ENCODE measurements at regions not wholly inside any gene's neighbourhood (a gene's known extent, or its start where the extent isn't known, plus 50 kb on each side); places are given as distances from the start of the nearest gene placed in this dataset.

DNA sequence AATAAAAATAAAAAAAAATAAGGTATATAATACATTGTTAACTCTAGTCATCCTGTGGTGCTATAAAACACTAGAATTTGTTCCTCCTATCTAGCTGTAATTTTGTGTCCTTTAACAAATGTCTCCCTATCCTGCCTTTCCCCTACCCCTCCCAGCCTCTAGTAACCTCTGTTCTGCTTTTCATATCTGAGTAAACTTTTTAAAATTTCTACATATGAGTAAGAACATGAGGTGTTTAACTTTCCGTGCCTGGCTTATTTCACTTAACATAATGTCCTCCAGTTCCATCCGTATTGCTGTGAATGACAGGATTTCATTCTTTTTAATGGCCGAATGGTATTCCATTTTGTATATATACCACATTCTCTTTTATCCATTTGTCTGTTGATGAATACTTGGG is 71.3 kb upstream of the GNG2 start:
- no peak overlapping the region for H3K27ac ChIP-seq (ENCODE audit: low read depth in 2 of 2, low read length in 1 of 2)
- 78% methylated on average over 3 of the region's 3 CpGs for WGBS (ENCODE audit: low lambda C conversion rate)
- no peaks in the 10 kb centered on the region for H3F3A ChIP-seq (replicated peaks; ENCODE audit: insufficient read depth)
- H3K36me3 ChIP-seq (replicated peaks in 1 of 2; ENCODE audit: control insufficient read depth in 1 of 2, insufficient read depth in 2 of 2, low read length in 1 of 2) = no peaks in the 10 kb centered on the region
- H3K4me3 ChIP-seq (ENCODE audit: low read depth in 2 of 2, low read length in 1 of 2) = no peak overlapping the region
- H3K4me1 ChIP-seq (ENCODE audit: control insufficient read depth in 1 of 2, insufficient read depth in 2 of 2, low read depth in 1 of 2, low read length in 1 of 2) = no peaks in the 10 kb centered on the region
- H3K27me3 ChIP-seq (ENCODE audit: insufficient read depth) = no peaks in the 10 kb centered on the region
- TF ChIP-seq TCF12 (IDR thresholded peaks at IDR 0.05) (no peak), ELF1 (IDR thresholded peaks at IDR 0.05) (no peak), SIN3A (IDR thresholded peaks at IDR 0.05; ENCODE audit: borderline replicate concordance, low read depth, low read length) (no peak), GATA2 (CRISPR knock-in tag; IDR thresholded peaks at IDR 0.05) (no peak), TAF1 (IDR thresholded peaks at IDR 0.05; ENCODE audit: borderline replicate concordance, low read depth, low read length) (no peak), EP300 (IDR thresholded peaks at IDR 0.05; ENCODE audit: borderline replicate concordance in 1 of 2, low read depth in 1 of 2, low read length in 1 of 2) (no peak)
- TF ChIP-seq, protein P1, sequence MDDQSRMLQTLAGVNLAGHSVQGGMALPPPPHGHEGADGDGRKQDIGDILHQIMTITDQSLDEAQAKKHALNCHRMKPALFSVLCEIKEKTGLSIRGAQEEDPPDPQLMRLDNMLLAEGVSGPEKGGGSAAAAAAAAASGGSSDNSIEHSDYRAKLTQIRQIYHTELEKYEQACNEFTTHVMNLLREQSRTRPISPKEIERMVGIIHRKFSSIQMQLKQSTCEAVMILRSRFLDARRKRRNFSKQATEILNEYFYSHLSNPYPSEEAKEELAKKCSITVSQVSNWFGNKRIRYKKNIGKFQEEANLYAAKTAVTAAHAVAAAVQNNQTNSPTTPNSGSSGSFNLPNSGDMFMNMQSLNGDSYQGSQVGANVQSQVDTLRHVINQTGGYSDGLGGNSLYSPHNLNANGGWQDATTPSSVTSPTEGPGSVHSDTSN (IDR thresholded peaks at IDR 0.05) = no peak
- TF ChIP-seq, protein P2, sequence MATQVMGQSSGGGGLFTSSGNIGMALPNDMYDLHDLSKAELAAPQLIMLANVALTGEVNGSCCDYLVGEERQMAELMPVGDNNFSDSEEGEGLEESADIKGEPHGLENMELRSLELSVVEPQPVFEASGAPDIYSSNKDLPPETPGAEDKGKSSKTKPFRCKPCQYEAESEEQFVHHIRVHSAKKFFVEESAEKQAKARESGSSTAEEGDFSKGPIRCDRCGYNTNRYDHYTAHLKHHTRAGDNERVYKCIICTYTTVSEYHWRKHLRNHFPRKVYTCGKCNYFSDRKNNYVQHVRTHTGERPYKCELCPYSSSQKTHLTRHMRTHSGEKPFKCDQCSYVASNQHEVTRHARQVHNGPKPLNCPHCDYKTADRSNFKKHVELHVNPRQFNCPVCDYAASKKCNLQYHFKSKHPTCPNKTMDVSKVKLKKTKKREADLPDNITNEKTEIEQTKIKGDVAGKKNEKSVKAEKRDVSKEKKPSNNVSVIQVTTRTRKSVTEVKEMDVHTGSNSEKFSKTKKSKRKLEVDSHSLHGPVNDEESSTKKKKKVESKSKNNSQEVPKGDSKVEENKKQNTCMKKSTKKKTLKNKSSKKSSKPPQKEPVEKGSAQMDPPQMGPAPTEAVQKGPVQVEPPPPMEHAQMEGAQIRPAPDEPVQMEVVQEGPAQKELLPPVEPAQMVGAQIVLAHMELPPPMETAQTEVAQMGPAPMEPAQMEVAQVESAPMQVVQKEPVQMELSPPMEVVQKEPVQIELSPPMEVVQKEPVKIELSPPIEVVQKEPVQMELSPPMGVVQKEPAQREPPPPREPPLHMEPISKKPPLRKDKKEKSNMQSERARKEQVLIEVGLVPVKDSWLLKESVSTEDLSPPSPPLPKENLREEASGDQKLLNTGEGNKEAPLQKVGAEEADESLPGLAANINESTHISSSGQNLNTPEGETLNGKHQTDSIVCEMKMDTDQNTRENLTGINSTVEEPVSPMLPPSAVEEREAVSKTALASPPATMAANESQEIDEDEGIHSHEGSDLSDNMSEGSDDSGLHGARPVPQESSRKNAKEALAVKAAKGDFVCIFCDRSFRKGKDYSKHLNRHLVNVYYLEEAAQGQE (IDR thresholded peaks at IDR 0.05; ENCODE audit: low read depth, low read length) = no peak
- H3K79me2 ChIP-seq (ENCODE audit: insufficient read depth) = no peaks in the 10 kb centered on the region
- DNase-seq = no peak
- no peaks in the 10 kb centered on the region for H4K20me1 ChIP-seq (ENCODE audit: insufficient read depth)
- no peak overlapping the region for H2AFZ ChIP-seq (ENCODE audit: low read depth)
- no peaks in the 10 kb centered on the region for H3K9me3 ChIP-seq
- H3K4me2 ChIP-seq = no peak overlapping the region
- no peaks in the 10 kb centered on the region for H3K9me2 ChIP-seq
- H3K9ac ChIP-seq = no peak overlapping the region
- ChIA-PET CTCF (interaction anchor here (0.7 to 4.3 kb wide), 5 partner anchors 9 to 506 kb away, joined by 3 to 17 read pairs (median 5); no protein-coding TSS in a partner anchor), POLR2A (no interaction called here)

GRCh38 chr14:51789596-51789995 is 70.8 kb upstream of the GNG2 start:
- Histone ChIP-seq H3F3A (replicated peaks; ENCODE audit: insufficient read depth) (no peaks in the 10 kb centered on the region), H3K4me1 (ENCODE audit: control insufficient read depth in 1 of 2, insufficient read depth in 2 of 2, low read depth in 1 of 2, low read length in 1 of 2) (no peaks in the 10 kb centered on the region), H3K27ac (ENCODE audit: low read depth in 2 of 2, low read length in 1 of 2) (no peak overlapping the region), H3K9ac (no peak overlapping the region), H3K4me3 (ENCODE audit: low read depth in 2 of 2, low read length in 1 of 2) (no peak overlapping the region), H3K4me2 (no peak overlapping the region), H4K20me1 (ENCODE audit: insufficient read depth) (no peaks in the 10 kb centered on the region), H3K79me2 (ENCODE audit: insufficient read depth) (no peaks in the 10 kb centered on the region), H3K9me2 (no peaks in the 10 kb centered on the region), H3K36me3 (replicated peaks in 1 of 2; ENCODE audit: control insufficient read depth in 1 of 2, insufficient read depth in 2 of 2, low read length in 1 of 2) (no peaks in the 10 kb centered on the region), H2AFZ (ENCODE audit: low read depth) (no peak overlapping the region), H3K9me3 (no peaks in the 10 kb centered on the region), H3K27me3 (ENCODE audit: insufficient read depth) (no peaks in the 10 kb centered on the region)
- POLR2A ChIA-PET = no interaction called here
- DNase-seq = no peak
- CTCF ChIA-PET = interaction anchor here (0.7 to 4.3 kb wide), 5 partner anchors 10 to 506 kb away, joined by 3 to 17 read pairs (median 5); no protein-coding TSS in a partner anchor
- TF ChIP-seq ELF1 (IDR thresholded peaks at IDR 0.05) (no peak), FOSL2 (IDR thresholded peaks at IDR 0.05; ENCODE audit: borderline replicate concordance, low read depth) (no peak), USF2 (IDR thresholded peaks at IDR 0.05; ENCODE audit: borderline replicate concordance, low read depth, low read length) (no peak), RAD21 (IDR thresholded peaks at IDR 0.05; ENCODE audit: low read length) (no peak), GABPA (IDR thresholded peaks at IDR 0.05; ENCODE audit: low read depth) (no peak), ZBTB33 (IDR thresholded peaks at IDR 0.05; ENCODE audit: borderline replicate concordance, low read depth) (no peak), JUND (IDR thresholded peaks at IDR 0.05) (no peak)
- TF ChIP-seq, protein P2 (IDR thresholded peaks at IDR 0.05; ENCODE audit: low read depth, low read length) = no peak
- TF ChIP-seq, protein P1 (IDR thresholded peaks at IDR 0.05) = no peak
